ENCODE measurements at regions not wholly inside any gene's neighbourhood (a gene's known extent, or its start where the extent isn't known, plus 50 kb on each side); places are given as distances from the start of the nearest gene placed in this dataset.
"Not testable (repeated sequence)": the region's sequence is repeated elsewhere in the genome, so short reads cannot be mapped to it uniquely, and the experiment has no call there.

- Mint-ChIP-seq H3K27me3 (ENCODE audit: unreplicated experiment) (peaks cover 7% of the 10 kb centered on the region), H3K4me3 (ENCODE audit: unreplicated experiment) (no peak overlapping the region), H3K9me3 (ENCODE audit: unreplicated experiment) (no peaks in the 10 kb centered on the region), H3K27ac (ENCODE audit: unreplicated experiment) (no peak overlapping the region), H3K4me1 (ENCODE audit: unreplicated experiment) (peaks cover 24% of the 10 kb centered on the region), H3K36me3 (ENCODE audit: low read depth, unreplicated experiment) (no peaks in the 10 kb centered on the region)
- TF ChIP-seq, protein P1, sequence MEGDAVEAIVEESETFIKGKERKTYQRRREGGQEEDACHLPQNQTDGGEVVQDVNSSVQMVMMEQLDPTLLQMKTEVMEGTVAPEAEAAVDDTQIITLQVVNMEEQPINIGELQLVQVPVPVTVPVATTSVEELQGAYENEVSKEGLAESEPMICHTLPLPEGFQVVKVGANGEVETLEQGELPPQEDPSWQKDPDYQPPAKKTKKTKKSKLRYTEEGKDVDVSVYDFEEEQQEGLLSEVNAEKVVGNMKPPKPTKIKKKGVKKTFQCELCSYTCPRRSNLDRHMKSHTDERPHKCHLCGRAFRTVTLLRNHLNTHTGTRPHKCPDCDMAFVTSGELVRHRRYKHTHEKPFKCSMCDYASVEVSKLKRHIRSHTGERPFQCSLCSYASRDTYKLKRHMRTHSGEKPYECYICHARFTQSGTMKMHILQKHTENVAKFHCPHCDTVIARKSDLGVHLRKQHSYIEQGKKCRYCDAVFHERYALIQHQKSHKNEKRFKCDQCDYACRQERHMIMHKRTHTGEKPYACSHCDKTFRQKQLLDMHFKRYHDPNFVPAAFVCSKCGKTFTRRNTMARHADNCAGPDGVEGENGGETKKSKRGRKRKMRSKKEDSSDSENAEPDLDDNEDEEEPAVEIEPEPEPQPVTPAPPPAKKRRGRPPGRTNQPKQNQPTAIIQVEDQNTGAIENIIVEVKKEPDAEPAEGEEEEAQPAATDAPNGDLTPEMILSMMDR (IDR thresholded peaks at IDR 0.05; ENCODE audit: unreplicated experiment): no peak
- no peak for DNase-seq (ENCODE audit: low spot score)
These were observed 129.1 kb downstream of the ASB7 start for GRCh38 chr15:100731267-100732152.

- Mint-ChIP-seq H3K36me3 (ENCODE audit: low read depth, unreplicated experiment) (no peaks in the 10 kb centered on the region), H3K9me3 (ENCODE audit: unreplicated experiment) (no peaks in the 10 kb centered on the region), H3K4me3 (ENCODE audit: unreplicated experiment) (no peak overlapping the region), H3K4me1 (ENCODE audit: unreplicated experiment) (peaks cover 24% of the 10 kb centered on the region), H3K27ac (ENCODE audit: unreplicated experiment) (peak overlapping the region; percentile 57), H3K27me3 (ENCODE audit: unreplicated experiment) (peaks cover 5% of the 10 kb centered on the region)
- TF ChIP-seq, protein P1 (IDR thresholded peaks at IDR 0.05; ENCODE audit: unreplicated experiment): no peak
- DNase-seq (ENCODE audit: low spot score): no peak
These were observed 130.0 kb downstream of the ASB7 start for GRCh38 chr15:100732211-100733055.

- Mint-ChIP-seq H3K27ac (ENCODE audit: unreplicated experiment) (peak overlapping the region; percentile 44), H3K4me3 (ENCODE audit: unreplicated experiment) (no peak overlapping the region), H3K27me3 (ENCODE audit: unreplicated experiment) (peaks cover 3% of the 10 kb centered on the region), H3K4me1 (ENCODE audit: unreplicated experiment) (peaks cover 25% of the 10 kb centered on the region), H3K36me3 (ENCODE audit: low read depth, unreplicated experiment) (no peaks in the 10 kb centered on the region), H3K9me3 (ENCODE audit: unreplicated experiment) (no peaks in the 10 kb centered on the region)
- TF ChIP-seq, protein P1 (IDR thresholded peaks at IDR 0.05; ENCODE audit: unreplicated experiment): no peak
- DNase-seq (ENCODE audit: low spot score): no peak
These were observed 130.9 kb downstream of the ASB7 start for GRCh38 chr15:100733101-100733842.

DNA sequence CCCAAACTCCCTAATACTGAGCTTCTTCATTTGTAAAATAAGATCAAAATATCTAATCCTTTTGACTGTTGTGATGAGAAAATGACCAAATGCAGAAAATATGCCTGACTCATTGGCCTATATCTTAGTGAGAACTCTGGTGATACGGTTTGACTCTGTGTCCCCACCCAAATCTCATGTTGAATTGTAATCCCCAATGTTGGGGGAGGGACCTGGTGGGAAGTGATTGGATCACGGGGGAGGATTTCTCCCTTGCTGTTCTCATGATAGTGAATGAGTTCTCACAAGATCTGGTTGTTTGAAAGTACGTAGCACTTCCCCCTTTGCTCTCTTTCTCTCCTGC, 131.4 kb downstream of the ASB7 start:
- H3K4me3 Mint-ChIP-seq (ENCODE audit: unreplicated experiment); H3K9me3 Mint-ChIP-seq (ENCODE audit: unreplicated experiment); H3K27ac Mint-ChIP-seq (ENCODE audit: unreplicated experiment); H3K36me3 Mint-ChIP-seq (ENCODE audit: low read depth, unreplicated experiment); DNase-seq (ENCODE audit: low spot score); H3K27me3 Mint-ChIP-seq (ENCODE audit: unreplicated experiment): not testable (repeated sequence)
- H3K4me1 Mint-ChIP-seq (ENCODE audit: unreplicated experiment): peaks cover 31% of the 10 kb centered on the region

DNA sequence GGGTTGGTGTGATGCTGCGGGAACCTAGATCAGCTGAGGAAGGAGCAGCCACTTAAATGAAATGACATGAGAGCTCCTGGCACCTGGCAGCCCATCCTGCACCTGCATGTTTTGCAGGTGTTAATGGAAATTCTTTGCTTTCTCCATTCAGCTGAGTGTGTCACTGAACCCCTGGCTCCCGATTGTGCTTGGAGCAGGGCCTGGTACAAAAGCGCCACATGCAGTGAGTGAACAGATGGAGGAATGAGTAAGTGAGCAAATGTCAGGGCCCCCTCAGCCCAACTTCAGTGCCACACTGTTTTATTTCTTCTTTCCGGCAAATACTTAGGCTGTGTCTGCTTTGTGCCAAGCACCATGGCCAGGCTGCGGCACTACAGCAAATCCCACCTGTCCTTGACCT, 132.2 kb downstream of the ASB7 start:
- Mint-ChIP-seq H3K4me3 (ENCODE audit: unreplicated experiment) (no peak overlapping the region), H3K4me1 (ENCODE audit: unreplicated experiment) (peaks cover 34% of the 10 kb centered on the region), H3K27ac (ENCODE audit: unreplicated experiment) (no peak overlapping the region), H3K27me3 (ENCODE audit: unreplicated experiment) (no peaks in the 10 kb centered on the region), H3K36me3 (ENCODE audit: low read depth, unreplicated experiment) (no peaks in the 10 kb centered on the region), H3K9me3 (ENCODE audit: unreplicated experiment) (no peaks in the 10 kb centered on the region)
- no peak for DNase-seq (ENCODE audit: low spot score)
- TF ChIP-seq, protein P1 (IDR thresholded peaks at IDR 0.05; ENCODE audit: unreplicated experiment): no peak

Data from endothelial cell (in vitro differentiated cells).